ENCODE measurements at regions not wholly inside any gene's neighbourhood (a gene's known extent, or its start where the extent isn't known, plus 50 kb on each side); places are given as distances from the start of the nearest gene placed in this dataset.

GRCh38 chr6:103264020-103264419 lies 1595.7 kb downstream of the HACE1 start:
- TF ChIP-seq, protein P1, sequence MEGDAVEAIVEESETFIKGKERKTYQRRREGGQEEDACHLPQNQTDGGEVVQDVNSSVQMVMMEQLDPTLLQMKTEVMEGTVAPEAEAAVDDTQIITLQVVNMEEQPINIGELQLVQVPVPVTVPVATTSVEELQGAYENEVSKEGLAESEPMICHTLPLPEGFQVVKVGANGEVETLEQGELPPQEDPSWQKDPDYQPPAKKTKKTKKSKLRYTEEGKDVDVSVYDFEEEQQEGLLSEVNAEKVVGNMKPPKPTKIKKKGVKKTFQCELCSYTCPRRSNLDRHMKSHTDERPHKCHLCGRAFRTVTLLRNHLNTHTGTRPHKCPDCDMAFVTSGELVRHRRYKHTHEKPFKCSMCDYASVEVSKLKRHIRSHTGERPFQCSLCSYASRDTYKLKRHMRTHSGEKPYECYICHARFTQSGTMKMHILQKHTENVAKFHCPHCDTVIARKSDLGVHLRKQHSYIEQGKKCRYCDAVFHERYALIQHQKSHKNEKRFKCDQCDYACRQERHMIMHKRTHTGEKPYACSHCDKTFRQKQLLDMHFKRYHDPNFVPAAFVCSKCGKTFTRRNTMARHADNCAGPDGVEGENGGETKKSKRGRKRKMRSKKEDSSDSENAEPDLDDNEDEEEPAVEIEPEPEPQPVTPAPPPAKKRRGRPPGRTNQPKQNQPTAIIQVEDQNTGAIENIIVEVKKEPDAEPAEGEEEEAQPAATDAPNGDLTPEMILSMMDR (IDR thresholded peaks at IDR 0.05) = no peak
- no peak for TF ChIP-seq POLR2A (IDR thresholded peaks at IDR 0.05)

All from testis (tissue), 2 donors.